ENCODE measurements at regions not wholly inside any gene's neighbourhood (a gene's known extent, or its start where the extent isn't known, plus 50 kb on each side); places are given as distances from the start of the nearest gene placed in this dataset.

GRCh38 chr1:21357161-21357560, 66.9 kb upstream of the ECE1 start:
- no peak overlapping the region for H3K4me2 ChIP-seq (replicated peaks; ENCODE audit: extremely low read depth, low read length, poor library complexity, severe bottlenecking)
- Mint-ChIP-seq H3K4me1 (no peaks in the 10 kb centered on the region), H3K27ac (no peak overlapping the region), H3K9me3 (peaks cover 0 to 3% (median 0%) of the 10 kb centered on the region in 7 donors), H3K36me3 (no peaks in the 10 kb centered on the region), H3K27me3 (ENCODE audit: low read depth in 3 of 3) (peaks cover 26 to 49% (median 38%) of the 10 kb centered on the region in 3 donors), H3K4me3 (no peak overlapping the region)
- peaks cover 2 to 5% of the 10 kb centered on the region in 2 donors for H3K27me3 ChIP-seq (ENCODE audit: control insufficient read depth in 2 of 2, insufficient read depth in 2 of 2, low read length in 2 of 2)
- H2AFZ ChIP-seq (ENCODE audit: insufficient read depth, low read depth, low read length, poor library complexity, severe bottlenecking) = no peak overlapping the region
- TF ChIP-seq CTCF (IDR thresholded peaks at IDR 0.05) = no peak
- DNase-seq = no peak
- no peak overlapping the region for H3K9ac ChIP-seq (ENCODE audit: insufficient read depth, low read length, poor library complexity, severe bottlenecking)
- intact Hi-C loops (cut with micrococcal nuclease) = no loop called here
- no peaks in the 10 kb centered on the region for H3K9me3 ChIP-seq (replicated peaks in 1 of 2; ENCODE audit: control insufficient read depth in 1 of 2, insufficient read depth in 1 of 2, low read length in 2 of 2)
- H3K36me3 ChIP-seq (replicated peaks in 1 of 2; ENCODE audit: control insufficient read depth in 1 of 2, insufficient read depth in 2 of 2, low read length in 2 of 2) = no peaks in the 10 kb centered on the region
- H3K27ac ChIP-seq (ENCODE audit: low read depth in 1 of 2, low read length in 2 of 2) = no peak overlapping the region
- WGBS (ENCODE audit: insufficient coverage) = 95% methylated on average over 4 of the region's 5 CpGs
- no peaks in the 10 kb centered on the region for H4K20me1 ChIP-seq (ENCODE audit: insufficient read depth, low read length)
- no peaks in the 10 kb centered on the region for H3K79me2 ChIP-seq (ENCODE audit: insufficient read depth, low read length)
- H3K4me1 ChIP-seq (ENCODE audit: control insufficient read depth in 1 of 2, insufficient read depth in 2 of 2, low read length in 2 of 2) = no peaks in the 10 kb centered on the region
- no peak overlapping the region for H3K4me3 ChIP-seq (replicated peaks in 1 of 3; ENCODE audit: low read depth in 2 of 3, low read length in 3 of 3)

- Mint-ChIP-seq H3K9me3 (peaks cover 0 to 3% (median 0%) of the 10 kb centered on the region in 7 donors), H3K4me1 (no peaks in the 10 kb centered on the region), H3K27me3 (ENCODE audit: low read depth in 3 of 3) (peaks cover 28 to 52% (median 37%) of the 10 kb centered on the region in 3 donors), H3K4me3 (no peak overlapping the region), H3K27ac (no peak overlapping the region), H3K36me3 (no peaks in the 10 kb centered on the region)
- no peaks in the 10 kb centered on the region for H3K9me3 ChIP-seq (replicated peaks in 1 of 2; ENCODE audit: control insufficient read depth in 1 of 2, insufficient read depth in 1 of 2, low read length in 2 of 2)
- no peak for DNase-seq
- WGBS (ENCODE audit: insufficient coverage) = 92% methylated on average over 3 of the region's 6 CpGs
- H3K9ac ChIP-seq (ENCODE audit: insufficient read depth, low read length, poor library complexity, severe bottlenecking) = no peak overlapping the region
- intact Hi-C loops (cut with micrococcal nuclease) = no loop called here
- H3K36me3 ChIP-seq (replicated peaks in 1 of 2; ENCODE audit: control insufficient read depth in 1 of 2, insufficient read depth in 2 of 2, low read length in 2 of 2) = no peaks in the 10 kb centered on the region
- H3K4me1 ChIP-seq (ENCODE audit: control insufficient read depth in 1 of 2, insufficient read depth in 2 of 2, low read length in 2 of 2) = no peaks in the 10 kb centered on the region
- no peak overlapping the region for H2AFZ ChIP-seq (ENCODE audit: insufficient read depth, low read depth, low read length, poor library complexity, severe bottlenecking)
- H3K4me2 ChIP-seq (replicated peaks; ENCODE audit: extremely low read depth, low read length, poor library complexity, severe bottlenecking) = no peak overlapping the region
- no peak for TF ChIP-seq CTCF (IDR thresholded peaks at IDR 0.05)
- no peak overlapping the region for H3K27ac ChIP-seq (ENCODE audit: low read depth in 1 of 2, low read length in 2 of 2)
- no peaks in the 10 kb centered on the region for H3K79me2 ChIP-seq (ENCODE audit: insufficient read depth, low read length)
- peaks cover 2 to 11% of the 10 kb centered on the region in 2 donors for H3K27me3 ChIP-seq (ENCODE audit: control insufficient read depth in 2 of 2, insufficient read depth in 2 of 2, low read length in 2 of 2)
- H3K4me3 ChIP-seq (replicated peaks in 1 of 3; ENCODE audit: low read depth in 2 of 3, low read length in 3 of 3) = no peak overlapping the region
- H4K20me1 ChIP-seq (ENCODE audit: insufficient read depth, low read length) = no peaks in the 10 kb centered on the region
Measured at GRCh38 chr1:21355956-21356355, 65.7 kb upstream of the ECE1 start.

Data from CD14-positive monocyte (primary cell).